WTC11 (cell line): ENCODE measurements at regions not wholly inside any gene's neighbourhood (a gene's known extent, or its start where the extent isn't known, plus 50 kb on each side); places are given as distances from the start of the nearest gene placed in this dataset.

ENCODE experiments used
- ATAC-seq: fragments of 200-7000 bp; cut with Tn5 transposase; 2 replicates; pipeline ENCODE4 v1.10.0; 2021; ENCODE audit warnings: mild to moderate bottlenecking, moderate library complexity
- CTCF ChIA-PET: fragments of 300-600 bp; sonication (Branson Sonifier 250); formaldehyde crosslinking; loops from one replicate; lab custom pipeline; 2021; ENCODE audit warnings: antibody characterized with exemption; lab: Charles Lee
- POLR2A ChIA-PET: fragments of 350-600 bp; sonication (Branson Sonifier 250); formaldehyde crosslinking; loops from one replicate; lab custom pipeline; 2021; ENCODE audit warnings: antibody characterized with exemption; lab: Charles Lee
- DNase-seq: peaks from one replicate; pipeline ENCODE4 v3.0.0; 2021; ENCODE audit warnings: low spot score
- H3K27ac Mint-ChIP-seq: 2 replicates; pipeline ENCODE4 v1.8.0; 2021; ENCODE audit warnings: mixed read lengths
- H3K27me3 Mint-ChIP-seq: 2 replicates; pipeline ENCODE4 v1.8.0; 2021; ENCODE audit warnings: low read depth, mild to moderate bottlenecking, moderate library complexity, mixed read lengths
- H3K36me3 Mint-ChIP-seq: 2 replicates; pipeline ENCODE4 v1.8.0; 2021; ENCODE audit warnings: mixed read lengths
- H3K4me1 Mint-ChIP-seq: 2 replicates; pipeline ENCODE4 v1.8.0; 2022; ENCODE audit warnings: mixed read lengths
- H3K4me3 Mint-ChIP-seq: 2 replicates; pipeline ENCODE4 v1.8.0; 2021; ENCODE audit warnings: mild to moderate bottlenecking, moderate library complexity, mixed read lengths
- H3K9me3 Mint-ChIP-seq: 2 replicates; pipeline ENCODE4 v1.8.0; 2021; ENCODE audit warnings: mixed read lengths
- ELF4 ChIP-seq: sonication (generic); formaldehyde crosslinking; IDR thresholded peaks from 2 replicates; pipeline ENCODE4 v1.8.1; 2022; ENCODE audit warnings: low read depth, mild to moderate bottlenecking, moderate library complexity, missing genetic modification reagents
- FOXK1 ChIP-seq: sonication (generic); formaldehyde crosslinking; IDR thresholded peaks from 2 replicates; pipeline ENCODE4 v1.8.0; 2022; ENCODE audit warnings: mild to moderate bottlenecking, moderate library complexity, missing genetic modification reagents
- GABPB1 ChIP-seq: sonication (generic); formaldehyde crosslinking; IDR thresholded peaks from 2 replicates; pipeline ENCODE4 v1.8.1; 2023; ENCODE audit warnings: mild to moderate bottlenecking, missing genetic modification reagents
- GRHL2 ChIP-seq: fragments of 250-450 bp; sonication (Bioruptor Pico); IDR thresholded peaks from 2 replicates; pipeline ENCODE4 v1.8.0; 2022; ENCODE audit warnings: mild to moderate bottlenecking, moderate library complexity; ENCODE audit not compliant: insufficient replicate concordance, severe bottlenecking
- HMGA2 ChIP-seq: fragments of 250-450 bp; sonication (Bioruptor Pico); IDR thresholded peaks from 2 replicates; pipeline ENCODE4 v1.4.0; 2021; ENCODE audit warnings: mild to moderate bottlenecking, moderate library complexity
- IRF2 ChIP-seq: sonication (generic); formaldehyde crosslinking; IDR thresholded peaks from 2 replicates; pipeline ENCODE4 v1.8.0; 2022; ENCODE audit warnings: low read depth, missing genetic modification reagents, borderline replicate concordance
- JUN ChIP-seq: sonication (generic); formaldehyde crosslinking; IDR thresholded peaks from 2 replicates; pipeline ENCODE4 v1.8.0; 2023; ENCODE audit warnings: mild to moderate bottlenecking, missing genetic modification reagents
- MYBL2 ChIP-seq: sonication (generic); formaldehyde crosslinking; IDR thresholded peaks from 2 replicates; pipeline ENCODE4 v1.8.1; 2023; ENCODE audit warnings: mild to moderate bottlenecking, moderate library complexity, missing genetic modification reagents
- NR1H2 ChIP-seq: sonication (generic); formaldehyde crosslinking; IDR thresholded peaks from 2 replicates; pipeline ENCODE4 v1.9.0; 2021; ENCODE audit warnings: mild to moderate bottlenecking, moderate library complexity, missing genetic modification reagents
- OVOL2 ChIP-seq: fragments of 250-450 bp; sonication (Bioruptor Pico); IDR thresholded peaks from 2 replicates; pipeline ENCODE4 v1.9.0; 2021; ENCODE audit warnings: mild to moderate bottlenecking, borderline replicate concordance
- SMAD4 ChIP-seq: sonication (generic); formaldehyde crosslinking; IDR thresholded peaks from 2 replicates; pipeline ENCODE4 v1.8.0; 2022; ENCODE audit warnings: mild to moderate bottlenecking, missing genetic modification reagents
- ZBTB43 ChIP-seq: sonication (generic); formaldehyde crosslinking; IDR thresholded peaks from 2 replicates; pipeline ENCODE4 v1.8.1; 2023; ENCODE audit warnings: mild to moderate bottlenecking, missing genetic modification reagents
- ZNF219 ChIP-seq: sonication (generic); formaldehyde crosslinking; IDR thresholded peaks from 2 replicates; pipeline ENCODE4 v1.8.0; 2023; ENCODE audit warnings: missing genetic modification reagents, mild to moderate bottlenecking, borderline replicate concordance
- ZNF671 ChIP-seq: fragments of 250-450 bp; sonication (Bioruptor Pico); IDR thresholded peaks from 2 replicates; pipeline ENCODE4 v1.8.0; 2021; ENCODE audit warnings: mild to moderate bottlenecking
- TF ChIP-seq, protein P1 (sequence below): sonication (generic); formaldehyde crosslinking; IDR thresholded peaks from 2 replicates; pipeline ENCODE4 v1.8.1; 2023; ENCODE audit warnings: mild to moderate bottlenecking, missing genetic modification reagents, moderate library complexity
- TF ChIP-seq, protein P2 (sequence below): sonication (generic); formaldehyde crosslinking; IDR thresholded peaks from 2 replicates; pipeline ENCODE4 v1.8.1; 2023; ENCODE audit warnings: mild to moderate bottlenecking, moderate library complexity, missing genetic modification reagents
- TF ChIP-seq, protein P3 (sequence below): sonication (generic); formaldehyde crosslinking; IDR thresholded peaks from 2 replicates; pipeline ENCODE4 v1.8.0; 2022; ENCODE audit warnings: mild to moderate bottlenecking, missing genetic modification reagents
- TF ChIP-seq, protein P4 (sequence below): sonication (generic); formaldehyde crosslinking; IDR thresholded peaks from 2 replicates; pipeline ENCODE4 v1.8.0; 2023; ENCODE audit warnings: missing genetic modification reagents
- TF ChIP-seq, protein P5 (sequence below): fragments of 250-450 bp; sonication (Bioruptor Pico); IDR thresholded peaks from 2 replicates; pipeline ENCODE4 v1.9.0; 2021; ENCODE audit warnings: mild to moderate bottlenecking

DNA sequence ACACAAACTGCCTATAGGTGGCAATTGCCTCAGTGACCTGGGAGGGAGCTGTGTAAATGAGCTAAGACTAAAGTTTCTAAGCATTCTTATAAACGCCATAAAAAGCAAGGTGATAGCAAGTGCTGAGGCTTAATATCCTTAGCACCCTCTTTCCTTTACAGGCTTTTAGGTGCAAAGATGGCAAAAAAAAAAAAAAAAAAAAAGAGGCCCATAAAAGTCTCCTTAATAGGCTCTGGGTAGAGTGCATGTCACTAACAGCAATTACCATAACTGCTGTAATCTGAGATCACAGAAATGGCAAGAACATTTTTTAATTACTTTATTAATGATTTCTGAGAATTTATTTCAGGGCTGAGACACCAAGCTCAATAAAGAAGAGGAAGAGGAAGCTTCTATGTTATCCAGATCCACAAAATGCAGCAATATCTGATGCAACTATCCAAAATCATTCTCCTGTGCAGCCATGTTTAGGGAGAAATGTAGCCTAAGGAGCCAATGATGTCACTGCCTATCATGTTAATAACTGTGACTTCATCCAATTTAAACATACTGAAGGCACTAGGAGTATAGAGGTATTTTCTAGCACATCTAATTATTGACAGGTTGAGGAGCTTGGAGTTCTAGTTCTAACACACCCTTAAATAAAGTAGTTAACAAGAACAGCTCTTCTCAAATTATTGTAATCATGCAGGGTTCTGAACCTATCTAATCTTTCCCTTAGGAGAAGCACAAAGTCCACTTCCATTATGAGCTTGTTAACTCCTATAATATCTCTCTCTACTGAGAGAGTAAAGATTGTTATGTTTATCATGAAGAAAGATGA lies 804.3 kb upstream of the ACVR2A start:
- CTCF ChIA-PET, result interaction anchor here (0.7 to 1.3 kb wide), 7 partner anchors 10 to 1000 kb away, joined by 3 to 9 read pairs (median 5); no protein-coding TSS in a partner anchor
- H3K27me3 Mint-ChIP-seq, result no peaks in the 10 kb centered on the region
- peaks cover 5% of the 10 kb centered on the region for H3K4me1 Mint-ChIP-seq
- POLR2A ChIA-PET, result no interaction called here
- H3K9me3 Mint-ChIP-seq, result no peaks in the 10 kb centered on the region
- DNase-seq (no peak), ATAC-seq (no peak)
- no peaks in the 10 kb centered on the region for H3K36me3 Mint-ChIP-seq
- H3K4me3 Mint-ChIP-seq, result no peak overlapping the region
- no peak overlapping the region for H3K27ac Mint-ChIP-seq
- TF ChIP-seq FOXK1 (CRISPR knock-in tag), result no peak
- no peak for TF ChIP-seq JUN (CRISPR knock-in tag)

DNA sequence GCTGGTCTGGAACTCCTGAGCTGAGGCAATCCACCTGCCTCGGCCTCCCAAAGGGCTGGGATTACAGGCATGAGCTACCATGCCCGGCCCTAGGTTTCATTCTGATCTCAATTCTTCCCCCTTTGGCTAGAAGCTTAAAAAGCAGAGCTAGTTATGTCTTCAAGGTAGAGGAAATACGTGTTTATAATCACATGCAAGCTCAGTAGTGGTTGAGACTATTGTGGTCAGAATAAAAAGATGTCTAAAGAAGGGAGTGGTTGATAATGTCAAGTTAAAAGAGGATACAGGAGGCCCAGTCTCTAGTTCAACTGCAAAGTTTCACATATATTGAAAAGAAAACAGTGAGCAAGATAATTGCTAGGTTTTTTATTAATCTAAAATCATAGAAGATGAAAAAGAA lies 807.8 kb upstream of the ACVR2A start:
- no peaks in the 10 kb centered on the region for H3K4me1 Mint-ChIP-seq
- H3K9me3 Mint-ChIP-seq, result no peaks in the 10 kb centered on the region
- H3K4me3 Mint-ChIP-seq, result no peak overlapping the region

GRCh38 chr2:147033044-147033443 lies 811.8 kb upstream of the ACVR2A start:
- H3K27me3 Mint-ChIP-seq, result no peaks in the 10 kb centered on the region
- H3K36me3 Mint-ChIP-seq, result no peaks in the 10 kb centered on the region
- no peak for ATAC-seq
- H3K4me3 Mint-ChIP-seq, result no peak overlapping the region
- TF ChIP-seq ZNF671 (CRISPR knock-in tag), result no peak
- H3K4me1 Mint-ChIP-seq, result peaks cover 17% of the 10 kb centered on the region
- ChIA-PET CTCF (no interaction called here), POLR2A (no interaction called here)
- no peak for DNase-seq
- 0 out of 2 replicates have a peak, but pooled peaks cover 4% of the 10 kb centered on the region for H3K9me3 Mint-ChIP-seq
- H3K27ac Mint-ChIP-seq, result no peak overlapping the region

More for the DNA sequence above, 807.8 kb upstream of the ACVR2A start:
- no peak for ATAC-seq
- no peaks in the 10 kb centered on the region for H3K36me3 Mint-ChIP-seq
- no peak for TF ChIP-seq OVOL2 (CRISPR knock-in tag)
- TF ChIP-seq ZNF219 (CRISPR knock-in tag), result no peak
- TF ChIP-seq, protein P1, sequence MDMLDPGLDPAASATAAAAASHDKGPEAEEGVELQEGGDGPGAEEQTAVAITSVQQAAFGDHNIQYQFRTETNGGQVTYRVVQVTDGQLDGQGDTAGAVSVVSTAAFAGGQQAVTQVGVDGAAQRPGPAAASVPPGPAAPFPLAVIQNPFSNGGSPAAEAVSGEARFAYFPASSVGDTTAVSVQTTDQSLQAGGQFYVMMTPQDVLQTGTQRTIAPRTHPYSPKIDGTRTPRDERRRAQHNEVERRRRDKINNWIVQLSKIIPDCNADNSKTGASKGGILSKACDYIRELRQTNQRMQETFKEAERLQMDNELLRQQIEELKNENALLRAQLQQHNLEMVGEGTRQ (CRISPR knock-in tag), result no peak
- TF ChIP-seq, protein P2, sequence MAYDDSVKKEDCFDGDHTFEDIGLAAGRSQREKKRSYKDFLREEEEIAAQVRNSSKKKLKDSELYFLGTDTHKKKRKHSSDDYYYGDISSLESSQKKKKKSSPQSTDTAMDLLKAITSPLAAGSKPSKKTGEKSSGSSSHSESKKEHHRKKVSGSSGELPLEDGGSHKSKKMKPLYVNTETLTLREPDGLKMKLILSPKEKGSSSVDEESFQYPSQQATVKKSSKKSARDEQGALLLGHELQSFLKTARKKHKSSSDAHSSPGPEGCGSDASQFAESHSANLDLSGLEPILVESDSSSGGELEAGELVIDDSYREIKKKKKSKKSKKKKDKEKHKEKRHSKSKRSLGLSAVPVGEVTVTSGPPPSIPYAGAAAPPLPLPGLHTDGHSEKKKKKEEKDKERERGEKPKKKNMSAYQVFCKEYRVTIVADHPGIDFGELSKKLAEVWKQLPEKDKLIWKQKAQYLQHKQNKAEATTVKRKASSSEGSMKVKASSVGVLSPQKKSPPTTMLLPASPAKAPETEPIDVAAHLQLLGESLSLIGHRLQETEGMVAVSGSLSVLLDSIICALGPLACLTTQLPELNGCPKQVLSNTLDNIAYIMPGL (CRISPR knock-in tag), result no peak
- no peak for TF ChIP-seq GRHL2 (CRISPR knock-in tag)
- no peak for TF ChIP-seq ELF4 (CRISPR knock-in tag)
- TF ChIP-seq HMGA2, result no peak
- TF ChIP-seq, protein P3, sequence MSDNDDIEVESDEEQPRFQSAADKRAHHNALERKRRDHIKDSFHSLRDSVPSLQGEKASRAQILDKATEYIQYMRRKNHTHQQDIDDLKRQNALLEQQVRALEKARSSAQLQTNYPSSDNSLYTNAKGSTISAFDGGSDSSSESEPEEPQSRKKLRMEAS (CRISPR knock-in tag), result no peak
- TF ChIP-seq GABPB1 (CRISPR knock-in tag), result no peak
- TF ChIP-seq NR1H2 (CRISPR knock-in tag), result no peak
- TF ChIP-seq ZBTB43 (CRISPR knock-in tag), result no peak
- TF ChIP-seq MYBL2 (CRISPR knock-in tag), result no peak
- no peak overlapping the region for H3K27ac Mint-ChIP-seq
- DNase-seq, result no peak
- ChIA-PET CTCF (no interaction called here), POLR2A (no interaction called here)
- H3K27me3 Mint-ChIP-seq, result no peaks in the 10 kb centered on the region

DNA sequence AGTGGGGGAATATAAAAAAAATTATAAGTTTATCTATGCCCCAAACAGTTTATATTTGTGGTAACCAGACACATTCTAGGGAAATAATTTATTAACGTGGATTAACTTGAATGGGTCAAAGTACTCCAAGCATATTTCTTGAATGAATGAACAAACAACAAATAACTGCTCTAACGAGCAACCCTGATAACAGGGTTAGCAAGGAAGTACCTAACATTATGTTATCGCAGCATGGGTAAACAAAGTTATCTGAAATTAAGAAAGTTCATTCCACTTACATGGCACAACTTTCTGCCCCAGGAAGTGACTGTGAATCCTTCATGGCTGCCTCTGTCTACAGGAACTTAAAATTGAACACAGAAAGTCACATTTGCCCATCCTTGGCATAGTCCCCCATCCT lies 812.9 kb upstream of the ACVR2A start:
- H3K4me3 Mint-ChIP-seq, result no peak overlapping the region
- H3K36me3 Mint-ChIP-seq, result no peaks in the 10 kb centered on the region
- ChIA-PET POLR2A (no interaction called here), CTCF (no interaction called here)
- ATAC-seq (no peak), DNase-seq (no peak)
- no peaks in the 10 kb centered on the region for H3K27me3 Mint-ChIP-seq
- H3K4me1 Mint-ChIP-seq, result peaks cover 17% of the 10 kb centered on the region
- H3K27ac Mint-ChIP-seq, result no peak overlapping the region
- TF ChIP-seq, protein P3 (CRISPR knock-in tag), result no peak
- TF ChIP-seq IRF2 (CRISPR knock-in tag) (no peak), SMAD4 (CRISPR knock-in tag) (no peak)
- TF ChIP-seq, protein P4, sequence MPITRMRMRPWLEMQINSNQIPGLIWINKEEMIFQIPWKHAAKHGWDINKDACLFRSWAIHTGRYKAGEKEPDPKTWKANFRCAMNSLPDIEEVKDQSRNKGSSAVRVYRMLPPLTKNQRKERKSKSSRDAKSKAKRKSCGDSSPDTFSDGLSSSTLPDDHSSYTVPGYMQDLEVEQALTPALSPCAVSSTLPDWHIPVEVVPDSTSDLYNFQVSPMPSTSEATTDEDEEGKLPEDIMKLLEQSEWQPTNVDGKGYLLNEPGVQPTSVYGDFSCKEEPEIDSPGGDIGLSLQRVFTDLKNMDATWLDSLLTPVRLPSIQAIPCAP (CRISPR knock-in tag), result no peak
- TF ChIP-seq, protein P5, sequence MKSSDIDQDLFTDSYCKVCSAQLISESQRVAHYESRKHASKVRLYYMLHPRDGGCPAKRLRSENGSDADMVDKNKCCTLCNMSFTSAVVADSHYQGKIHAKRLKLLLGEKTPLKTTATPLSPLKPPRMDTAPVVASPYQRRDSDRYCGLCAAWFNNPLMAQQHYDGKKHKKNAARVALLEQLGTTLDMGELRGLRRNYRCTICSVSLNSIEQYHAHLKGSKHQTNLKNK (CRISPR knock-in tag), result no peak
- peaks cover 9% of the 10 kb centered on the region for H3K9me3 Mint-ChIP-seq
